ENCODE measurements at regions not wholly inside any gene's neighbourhood (a gene's known extent, or its start where the extent isn't known, plus 50 kb on each side); places are given as distances from the start of the nearest gene placed in this dataset.

GRCh38 chr13:109883181-109884180 lies 97.1 kb upstream of the IRS2 start:
- DNase-seq, result no peak

DNA sequence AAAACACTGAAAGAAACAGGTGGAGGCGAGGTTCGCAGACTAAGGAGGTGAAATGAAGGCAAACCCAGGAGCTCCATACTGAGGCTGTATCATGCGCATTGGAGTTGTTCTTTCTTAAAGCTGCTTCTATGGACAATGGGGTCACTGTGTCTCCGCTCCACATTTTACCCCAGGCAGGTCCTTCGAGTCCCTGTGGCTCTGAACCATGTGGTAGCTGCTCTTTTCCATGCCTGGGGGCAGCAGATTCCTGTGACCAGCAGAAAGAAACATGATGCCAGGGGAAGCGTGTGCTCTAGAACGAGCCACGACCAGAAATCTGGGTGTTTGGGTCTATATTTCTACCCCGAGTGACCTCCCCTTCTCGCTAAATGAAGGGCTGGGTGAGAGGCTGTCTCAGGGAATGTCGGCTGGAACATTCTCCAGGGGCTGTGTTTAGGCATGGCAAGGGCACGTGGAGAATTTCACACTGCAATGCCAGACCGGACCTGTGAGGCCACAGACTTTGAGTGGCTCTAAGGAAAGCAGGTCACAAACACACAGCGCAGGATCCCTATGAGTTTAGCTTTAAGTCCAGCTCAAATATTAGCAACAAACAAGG lies 95.7 kb upstream of the IRS2 start:
- DNase-seq, result no peak

DNA sequence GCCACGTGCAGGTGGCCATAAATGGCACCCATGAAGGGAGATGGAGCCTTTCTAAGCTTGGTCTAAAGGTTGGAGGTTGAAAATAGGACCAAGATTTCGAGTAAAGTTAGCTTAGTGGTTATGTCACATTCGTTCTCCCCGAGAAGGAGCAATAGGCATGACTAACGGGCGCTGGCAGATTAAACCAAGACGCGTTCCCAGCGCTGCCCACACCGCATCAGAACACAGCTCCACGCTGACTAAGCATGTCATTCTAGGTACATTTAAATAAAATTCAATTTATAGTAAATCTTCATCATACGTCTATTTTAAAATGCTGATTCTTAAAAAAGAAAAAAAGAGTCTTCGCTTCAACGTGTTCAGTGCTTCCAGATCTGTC lies 95.0 kb upstream of the IRS2 start:
- no peak for DNase-seq

GRCh38 chr13:109880371-109881346 lies 94.3 kb upstream of the IRS2 start:
- DNase-seq, result no peak

GRCh38 chr13:109879338-109879737 lies 93.0 kb upstream of the IRS2 start:
- DNase-seq, result no peak

DNA sequence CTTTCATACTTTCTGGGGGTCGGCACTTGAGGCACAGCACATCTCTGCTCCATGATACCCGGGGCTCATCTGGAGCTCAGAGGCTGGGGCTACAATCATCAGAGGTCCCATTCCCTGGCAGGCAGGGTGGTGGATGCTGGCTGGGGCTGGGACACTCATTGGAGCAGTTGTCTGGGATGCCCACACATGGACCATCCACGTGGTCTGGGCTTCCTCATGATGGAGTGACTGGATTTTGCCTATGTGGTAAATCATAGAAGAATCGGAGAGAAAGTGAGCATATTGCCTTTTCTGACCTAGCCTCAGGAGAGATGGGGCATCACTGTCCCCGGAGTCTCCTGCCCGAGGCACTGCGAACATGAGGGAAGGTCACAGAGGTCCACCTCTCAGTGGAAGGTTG lies 91.4 kb upstream of the IRS2 start:
- no peak for DNase-seq

DNA sequence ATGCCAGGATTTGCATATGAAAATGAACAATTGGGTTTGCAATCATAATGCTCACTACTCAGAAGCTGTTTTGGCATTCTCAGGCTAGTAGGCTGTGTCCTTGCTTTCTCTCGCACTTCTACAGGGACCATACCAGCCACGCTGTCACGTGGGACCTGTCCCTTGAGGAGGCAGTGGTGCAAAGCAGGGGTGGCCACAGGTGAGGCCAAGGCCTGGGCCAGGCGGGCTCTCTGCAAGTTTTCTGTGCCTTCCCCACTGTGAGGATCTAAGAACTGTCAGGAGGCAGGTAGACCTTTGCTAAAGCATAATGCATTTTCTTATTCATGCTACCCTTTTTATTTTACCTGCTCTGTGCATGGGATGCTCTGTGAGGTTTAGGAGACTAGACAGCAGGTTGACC lies 89.4 kb upstream of the IRS2 start:
- no peak for DNase-seq

DNA sequence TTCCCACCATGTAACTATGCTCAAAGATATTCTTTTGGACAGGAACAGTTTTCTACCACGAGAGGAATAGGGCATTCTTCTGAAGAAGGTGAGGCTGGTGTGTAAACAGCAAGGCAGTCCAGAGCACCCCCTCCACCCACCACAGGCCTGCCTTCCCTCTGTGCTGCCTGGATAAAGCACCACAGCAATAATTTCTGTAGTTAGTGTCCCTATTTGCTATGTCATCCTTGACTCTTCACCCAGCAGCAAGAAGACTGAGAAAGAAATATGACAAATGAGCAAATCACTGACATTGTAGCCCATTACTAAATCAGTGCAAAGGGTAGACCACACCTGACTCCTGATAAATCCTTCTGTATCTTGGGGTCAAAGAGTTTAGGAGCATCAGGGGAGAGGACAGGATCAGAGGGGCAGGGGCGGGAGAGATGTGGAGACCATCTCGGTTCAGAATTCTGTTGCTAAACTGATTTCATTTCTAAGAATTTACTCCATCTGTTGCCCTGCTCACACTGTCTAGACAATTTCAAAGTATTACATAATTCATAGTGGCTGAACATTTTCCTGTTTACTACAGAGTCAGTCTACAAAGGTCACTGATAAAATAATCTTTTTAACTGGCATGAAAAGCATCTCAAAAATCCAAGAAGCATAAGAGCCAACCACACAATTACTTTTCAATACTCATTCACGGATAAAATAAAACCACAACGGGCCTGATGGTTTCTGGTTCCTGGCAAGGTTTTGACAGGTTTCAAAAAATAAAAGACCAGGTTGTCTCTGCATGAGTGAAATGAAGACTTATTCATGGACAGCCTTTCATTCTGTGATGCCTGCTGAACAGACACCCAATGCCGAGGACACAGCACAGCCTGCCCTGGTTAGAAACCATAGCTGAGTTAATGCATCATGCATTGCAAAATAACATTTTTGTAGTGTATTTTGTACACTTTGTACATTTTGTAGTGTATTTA lies 88.4 kb upstream of the IRS2 start:
- no peak for DNase-seq

- DNase-seq, result no peak
Observed at GRCh38 chr13:109873351-109874123, 87.2 kb upstream of the IRS2 start.

GRCh38 chr13:109872864-109873263 lies 86.5 kb upstream of the IRS2 start:
- no peak for DNase-seq

- no peak for DNase-seq
Observed at GRCh38 chr13:109870696-109871370, 84.5 kb upstream of the IRS2 start.

GRCh38 chr13:109870274-109870673 lies 83.9 kb upstream of the IRS2 start:
- DNase-seq, result no peak

DNA sequence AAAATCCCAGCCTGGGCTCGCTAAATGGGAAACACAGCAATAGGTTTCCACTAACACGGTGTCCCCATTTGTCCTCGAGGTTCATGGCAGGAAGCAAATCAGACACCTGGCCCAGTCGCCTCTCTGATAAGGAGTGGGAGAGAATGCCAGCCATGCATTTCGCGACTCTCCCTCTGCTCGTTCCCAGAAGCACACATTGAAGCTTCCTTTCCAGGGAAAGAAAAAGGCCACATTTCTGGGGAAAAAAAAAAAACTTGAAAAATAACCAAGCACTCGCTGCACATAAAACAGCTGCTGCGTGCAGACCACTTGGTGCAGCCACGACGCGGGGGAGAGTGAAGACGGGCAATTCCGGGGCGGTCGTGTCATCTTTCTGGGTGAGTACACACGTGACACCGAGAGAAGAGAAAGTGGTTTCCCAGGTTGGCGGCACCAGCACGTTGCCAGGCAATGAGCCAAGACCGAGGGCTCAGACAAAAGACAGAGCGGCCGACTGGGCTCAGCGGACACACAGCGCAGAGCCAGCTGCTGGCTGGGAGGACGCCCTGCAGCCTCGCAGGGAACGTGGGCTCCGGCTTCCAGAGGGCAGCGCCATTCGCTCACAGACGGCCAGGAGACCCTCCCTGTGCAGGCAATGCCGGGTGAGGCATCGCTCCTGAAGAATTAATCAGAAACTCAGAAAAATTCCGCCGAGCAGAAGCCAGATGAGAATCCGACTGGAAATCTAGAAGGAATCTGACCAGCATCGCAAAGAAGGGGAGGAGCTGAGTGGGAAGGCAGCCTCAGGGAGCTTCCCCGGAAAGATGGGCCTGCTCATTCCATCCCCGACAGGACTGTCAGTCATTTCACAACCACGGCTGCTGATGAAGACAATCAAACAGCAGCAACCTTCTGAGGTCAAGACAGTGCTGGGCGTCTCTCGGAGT lies 83.2 kb upstream of the IRS2 start:
- DNase-seq, result peak; percentile 53

- DNase-seq, result no peak
Observed at GRCh38 chr13:109868578-109869311, 82.4 kb upstream of the IRS2 start.

DNA sequence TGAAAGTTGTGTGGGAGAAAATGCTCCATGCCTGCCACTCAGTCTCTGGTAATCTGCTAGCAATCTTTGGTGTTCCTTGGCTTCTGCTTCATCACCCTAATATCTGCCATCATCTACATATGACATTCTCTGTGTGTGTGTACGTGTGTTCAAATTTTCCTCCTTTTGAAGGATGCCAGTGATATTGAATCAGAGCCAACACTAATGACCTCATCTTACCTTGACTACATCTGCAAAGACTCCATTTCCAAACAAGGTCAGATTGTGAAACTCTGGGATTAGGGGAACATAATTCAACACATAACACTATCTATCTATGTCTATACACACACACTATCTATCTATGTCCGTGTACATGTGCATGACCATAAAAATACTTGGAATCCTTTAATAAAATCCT lies 81.4 kb upstream of the IRS2 start:
- no peak for DNase-seq

- no peak for DNase-seq
Observed at GRCh38 chr13:109862627-109863026, 76.2 kb upstream of the IRS2 start.

DNA sequence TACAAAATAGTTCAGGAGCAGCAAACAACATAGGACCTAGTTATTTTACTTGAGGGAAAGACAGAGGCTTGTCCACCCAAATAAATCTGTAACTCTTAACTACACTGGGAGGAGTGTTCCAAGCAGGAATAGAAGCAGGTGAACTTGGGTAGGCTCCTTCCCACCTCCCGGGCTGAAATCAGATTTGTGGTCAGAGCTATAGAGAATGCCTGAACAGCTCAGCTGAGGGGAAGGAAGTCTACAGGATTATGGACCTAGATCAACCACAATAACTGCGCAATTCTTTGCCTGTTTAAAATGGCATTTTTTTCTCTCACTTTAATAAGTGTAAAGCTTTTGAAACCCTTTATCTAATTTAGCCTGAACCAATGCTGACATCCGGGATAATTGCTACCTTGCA lies 73.5 kb upstream of the IRS2 start:
- no peak for DNase-seq

DNA sequence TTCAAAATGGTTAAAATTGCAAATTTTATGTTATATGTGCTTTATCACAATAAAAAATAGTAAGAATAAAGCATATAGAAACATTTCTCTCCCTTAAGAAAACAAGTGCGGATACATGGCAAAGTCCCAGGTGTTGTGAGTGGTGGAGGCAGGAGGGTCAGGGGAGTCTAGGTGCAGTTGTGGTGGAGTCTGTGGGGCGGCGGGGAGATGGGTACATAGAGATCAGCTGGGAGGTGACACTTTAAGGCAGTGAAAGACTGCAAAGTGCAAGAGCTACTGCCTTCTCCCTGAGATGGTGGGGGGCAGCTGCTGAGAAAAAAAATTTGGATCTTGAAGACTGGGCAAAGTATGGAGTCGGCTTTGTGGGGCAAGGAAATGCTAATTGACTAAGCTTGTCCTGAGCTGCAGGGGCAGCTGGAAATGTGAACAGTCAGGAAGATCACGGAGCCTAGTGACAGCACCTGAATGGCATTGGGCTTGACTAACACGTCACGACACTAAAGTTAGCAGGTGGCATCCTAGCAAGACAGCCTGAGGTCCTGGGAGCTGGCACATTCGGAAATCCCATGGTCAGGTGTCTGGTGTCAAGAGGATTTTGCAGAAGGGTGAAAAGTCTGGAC lies 72.9 kb upstream of the IRS2 start:
- DNase-seq, result no peak

Measured in occipital lobe (tissue), 1 donor.